NCI-H524 (cell line): ENCODE measurements at regions not wholly inside any gene's neighbourhood (a gene's known extent, or its start where the extent isn't known, plus 50 kb on each side); places are given as distances from the start of the nearest gene placed in this dataset.
A peak's percentile ranks its signal among the peaks of the same experiment; 100 is the strongest.

Experiments
- DNase-seq, 2 experiments: peaks; one replicate each; lab custom pipeline; 2025; lab: John Stamatoyannopoulos, UW

- peak in 1 of 2 experiments; percentile 28 for DNase-seq
These were observed 52.3 kb upstream of the KLHL25 start for GRCh38 chr15:85847031-85847430.

GRCh38 chr15:85849946-85850345 lies 55.2 kb upstream of the KLHL25 start:
- no peak for DNase-seq

- no peak for DNase-seq
These were observed 58.2 kb upstream of the KLHL25 start for GRCh38 chr15:85852969-85853368.

GRCh38 chr15:85854345-85855097 lies 59.8 kb upstream of the KLHL25 start:
- DNase-seq, result peak; percentile 62 to 78

GRCh38 chr15:85858586-85859375 lies 64.1 kb upstream of the KLHL25 start:
- peak; percentile 77 to 91 for DNase-seq

- DNase-seq, result no peak
These were observed 64.9 kb upstream of the KLHL25 start for GRCh38 chr15:85859671-85860070.

GRCh38 chr15:85860394-85861161 lies 65.9 kb upstream of the KLHL25 start:
- DNase-seq, result no peak

GRCh38 chr15:85865070-85865684 lies 70.5 kb upstream of the KLHL25 start:
- peak; percentile 74 to 88 for DNase-seq

GRCh38 chr15:85867250-85867649 lies 72.5 kb upstream of the KLHL25 start:
- no peak for DNase-seq

- no peak for DNase-seq
These were observed 74.4 kb upstream of the KLHL25 start for GRCh38 chr15:85869124-85869523.

GRCh38 chr15:85870216-85871014 lies 75.7 kb upstream of the KLHL25 start:
- DNase-seq, result no peak

- no peak for DNase-seq
These were observed 76.8 kb upstream of the KLHL25 start for GRCh38 chr15:85871545-85871944.

GRCh38 chr15:85872125-85872524 lies 77.4 kb upstream of the KLHL25 start:
- DNase-seq, result no peak

GRCh38 chr15:85874236-85874635 lies 79.5 kb upstream of the KLHL25 start:
- DNase-seq, result no peak

- no peak for DNase-seq
These were observed 81.0 kb upstream of the KLHL25 start for GRCh38 chr15:85875756-85876155.

- DNase-seq, result no peak
These were observed 84.1 kb upstream of the KLHL25 start for GRCh38 chr15:85878828-85879225.

GRCh38 chr15:85879334-85880163 lies 84.8 kb upstream of the KLHL25 start:
- peak in 1 of 2 experiments; percentile 22 for DNase-seq

- peak in 1 of 2 experiments; percentile 55 for DNase-seq
These were observed 85.9 kb upstream of the KLHL25 start for GRCh38 chr15:85880501-85881190.

- DNase-seq, result peak; percentile 99 to 100
These were observed 91.6 kb upstream of the KLHL25 start for GRCh38 chr15:85886309-85886811.
